Aorta (tissue), 5 donors: ENCODE measurements at regions not wholly inside any gene's neighbourhood (a gene's known extent, or its start where the extent isn't known, plus 50 kb on each side); places are given as distances from the start of the nearest gene placed in this dataset.
A peak's percentile ranks its signal among the peaks of the same experiment; 100 is the strongest.

ENCODE experiments used
- ATAC-seq: fragments of 200-7000 bp; cut with Tn5 transposase; one replicate; pipeline ENCODE4 v1.9.1; 2022; ENCODE audit warnings: moderate library complexity; ENCODE audit not compliant: low FRiP score
- DNase-seq, 2 donors: peaks; one replicate each; pipeline ENCODE4 v3.0.0-alpha.2; 2020
- H3K27ac ChIP-seq, 2 donors: one replicate each; pipeline ENCODE4 v1.5.1; 2013; ENCODE audit warnings: low read length in 2 of 2, mild to moderate bottlenecking in 2 of 2, moderate library complexity in 2 of 2, control low read depth in 1 of 2, inconsistent platforms in 1 of 2, low read depth in 1 of 2
- H3K27me3 ChIP-seq, 2 donors: one replicate each; pipeline ENCODE4 v1.6.1; 2013; ENCODE audit warnings: control low read depth in 1 of 2, low read length in 1 of 2, mild to moderate bottlenecking in 1 of 2, moderate library complexity in 1 of 2; ENCODE audit not compliant: insufficient read depth in 2 of 2, control insufficient read depth in 1 of 2
- H3K36me3 ChIP-seq, 2 donors: one replicate each; pipeline ENCODE4 v1.6.1; 2013; ENCODE audit warnings: control low read depth in 1 of 2, low read length in 1 of 2, mild to moderate bottlenecking in 1 of 2; ENCODE audit not compliant: insufficient read depth in 2 of 2, control insufficient read depth in 1 of 2
- H3K4me1 ChIP-seq, 2 donors: one replicate each; pipeline ENCODE4 v1.6.1; 2013; ENCODE audit warnings: low read length in 2 of 2, control low read depth in 1 of 2, mild to moderate bottlenecking in 1 of 2, moderate library complexity in 1 of 2; ENCODE audit not compliant: insufficient read depth in 2 of 2, control insufficient read depth in 1 of 2
- H3K4me3 ChIP-seq, 2 donors: one replicate each; pipeline ENCODE4 v1.5.1; 2013; ENCODE audit warnings: low read length in 2 of 2, control low read depth in 1 of 2, mild to moderate bottlenecking in 1 of 2
- H3K9me3 ChIP-seq: one replicate; pipeline ENCODE4 v1.6.1; 2013; ENCODE audit warnings: mild to moderate bottlenecking, low read length; ENCODE audit not compliant: control insufficient read depth
- WGBS, 2 donors: extraction: QIAGEN DNeasy Blood & Tissue Kit; methylation state at CpG; one replicate each; pipeline ENCODE4 v1.1.7; 2013; 5-methylcytosine and 5-hydroxymethylcytosine counted together
- intact Hi-C, 2 donors: fragments of 100-400 bp; cut with DNase I; formaldehyde crosslinking; loops; one replicate each; pipeline versions ENCODE4 v1.14.2 to v1.15.0; 2022
- donor health status: healthy with polysubstance abuse.
- donor health status: Bipolar disorder and iron deficiency.
- donor health status: DM: no; HTN: no; CAD: no.
- donor health status: DM: no; HTN: no; CAD: no.
- donor health status: DM: yes; HTN: yes; CAD: no.

DNA sequence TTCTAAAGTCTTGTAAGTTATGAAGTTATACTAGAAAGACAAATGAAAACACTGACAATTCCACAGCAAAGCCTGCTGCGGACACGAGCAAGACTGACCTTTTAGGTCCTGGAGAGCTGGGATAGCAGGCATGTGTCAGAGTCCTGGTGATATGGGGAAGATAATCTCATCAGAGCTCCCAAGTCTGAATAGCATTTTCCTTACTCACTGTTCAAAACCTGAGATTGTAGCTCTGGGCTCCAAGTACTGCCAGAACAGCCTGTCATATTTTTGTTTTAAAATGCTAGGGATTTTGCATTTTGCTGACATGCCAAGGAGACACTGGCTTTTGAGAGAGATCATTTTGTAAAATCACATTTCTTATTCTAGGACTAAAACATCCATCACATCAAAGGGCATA, 90.1 kb downstream of the DRD1 start:
- Histone ChIP-seq H3K4me1 (no peaks in the 10 kb centered on the region), H3K9me3 (no peaks in the 10 kb centered on the region), H3K27ac (no peak overlapping the region), H3K27me3 (no peaks in the 10 kb centered on the region), H3K4me3 (no peak overlapping the region), H3K36me3 (no peaks in the 10 kb centered on the region)
- WGBS, 2 donors: 23 to 30% methylated on average over 2 of the region's 2 CpGs
- intact Hi-C loops: no loop called here
- no peak for DNase-seq
- no peak for ATAC-seq

DNA sequence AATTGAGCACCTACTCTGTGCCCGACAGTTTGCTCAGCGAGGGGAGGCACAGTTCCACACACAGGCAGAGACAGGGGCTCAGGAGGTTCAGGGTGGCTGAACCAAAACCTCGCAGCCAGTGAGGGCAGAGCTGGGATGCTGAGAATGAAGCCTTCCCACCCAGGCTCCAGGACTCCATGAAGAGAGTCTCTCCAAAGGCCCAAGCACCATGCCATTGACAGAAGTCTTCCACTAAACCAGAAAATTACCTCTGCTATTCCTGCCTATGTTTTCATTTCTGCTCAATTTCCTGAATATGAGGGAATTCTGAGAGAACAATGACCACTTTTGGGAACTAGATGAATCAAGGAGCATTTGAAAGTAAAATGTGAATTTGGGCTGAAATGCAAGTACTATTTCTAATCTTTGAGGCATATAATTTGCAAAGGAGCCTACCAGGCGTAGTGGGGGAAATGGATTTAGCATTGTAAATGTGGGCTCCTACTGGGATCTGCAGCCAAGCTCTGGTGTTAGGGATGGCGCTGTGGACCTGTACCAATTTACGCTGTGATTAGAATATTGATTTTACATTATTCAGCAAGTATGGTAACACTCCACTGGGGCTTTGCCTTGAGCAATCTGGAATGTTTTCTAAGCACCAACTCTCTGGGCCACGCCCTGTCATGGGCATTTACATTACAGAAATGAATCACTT, 91.9 kb downstream of the DRD1 start:
- H3K27ac ChIP-seq: no peak overlapping the region
- no peak for ATAC-seq

DNA sequence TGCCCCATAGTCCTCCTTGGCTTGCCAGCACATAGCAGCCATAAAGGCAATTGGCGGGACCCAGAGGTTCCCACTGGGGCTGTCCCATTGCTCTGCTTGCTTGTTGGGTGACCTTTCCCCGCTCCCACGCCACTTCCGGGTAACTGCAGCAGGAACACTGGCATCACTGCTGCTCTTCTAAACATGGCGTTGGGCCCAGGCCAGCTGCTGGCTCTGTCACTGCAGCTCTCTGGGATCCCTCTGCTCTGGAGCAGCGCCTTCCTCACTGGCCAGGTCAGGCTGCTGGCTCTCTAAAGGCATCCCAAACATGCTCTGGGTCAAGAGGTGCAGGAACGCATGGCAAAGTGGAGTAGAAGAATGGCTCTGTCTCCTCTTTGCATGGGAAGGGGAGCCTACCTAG, 92.9 kb downstream of the DRD1 start:
- no peak for ATAC-seq
- H3K36me3 ChIP-seq: no peaks in the 10 kb centered on the region
- DNase-seq: no peak
- no peaks in the 10 kb centered on the region for H3K27me3 ChIP-seq
- no peak overlapping the region for H3K27ac ChIP-seq
- WGBS, 2 donors: 33 to 39% methylated on average over 6 to 7 of the region's 7 CpGs
- no peak overlapping the region for H3K4me3 ChIP-seq
- intact Hi-C loops: no loop called here
- no peaks in the 10 kb centered on the region for H3K9me3 ChIP-seq
- no peaks in the 10 kb centered on the region for H3K4me1 ChIP-seq

More for the DNA sequence above, 91.9 kb downstream of the DRD1 start:
- WGBS, 2 donors: 93 to 97% methylated on average over 7 of the region's 7 CpGs
- intact Hi-C loops: no loop called here
- no peak for DNase-seq
- Histone ChIP-seq H3K9me3 (no peaks in the 10 kb centered on the region), H3K27me3 (no peaks in the 10 kb centered on the region), H3K36me3 (no peaks in the 10 kb centered on the region), H3K4me3 (no peak overlapping the region), H3K4me1 (no peaks in the 10 kb centered on the region)

DNA sequence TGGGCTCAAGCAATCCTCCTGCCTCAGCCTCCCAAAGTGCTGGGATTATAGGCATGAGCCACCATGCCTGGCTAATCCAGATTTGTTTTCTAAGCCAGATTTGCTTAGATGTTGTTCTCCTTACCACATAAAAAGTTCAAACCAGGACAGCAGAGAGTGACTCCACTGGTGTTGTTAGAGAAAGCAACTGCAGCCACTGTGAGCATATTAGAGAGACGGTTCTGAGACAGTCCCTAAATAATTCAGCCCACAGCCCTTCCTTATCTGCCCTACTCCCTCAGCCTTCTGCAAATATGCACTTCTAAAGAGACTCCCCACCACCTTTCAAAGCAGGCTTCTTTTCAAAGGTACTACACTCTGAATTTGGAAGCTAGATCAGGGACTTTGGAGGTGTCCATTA, 96.1 kb downstream of the DRD1 start:
- H3K27ac ChIP-seq: no peak overlapping the region
- no peak for DNase-seq
- H3K9me3 ChIP-seq: no peaks in the 10 kb centered on the region
- intact Hi-C loops: loop anchor here in 1 of 2 donors (10.0 kb wide), 1 partner anchor 283 kb away; no protein-coding TSS in a partner anchor
- peaks cover 0 to 4% of the 10 kb centered on the region in 2 donors for H3K4me1 ChIP-seq
- H3K36me3 ChIP-seq: no peaks in the 10 kb centered on the region
- 12 to 13% methylated on average over 1 of the region's 1 CpG for WGBS, 2 donors
- ATAC-seq: no peak
- H3K27me3 ChIP-seq: no peaks in the 10 kb centered on the region
- no peak overlapping the region for H3K4me3 ChIP-seq

DNA sequence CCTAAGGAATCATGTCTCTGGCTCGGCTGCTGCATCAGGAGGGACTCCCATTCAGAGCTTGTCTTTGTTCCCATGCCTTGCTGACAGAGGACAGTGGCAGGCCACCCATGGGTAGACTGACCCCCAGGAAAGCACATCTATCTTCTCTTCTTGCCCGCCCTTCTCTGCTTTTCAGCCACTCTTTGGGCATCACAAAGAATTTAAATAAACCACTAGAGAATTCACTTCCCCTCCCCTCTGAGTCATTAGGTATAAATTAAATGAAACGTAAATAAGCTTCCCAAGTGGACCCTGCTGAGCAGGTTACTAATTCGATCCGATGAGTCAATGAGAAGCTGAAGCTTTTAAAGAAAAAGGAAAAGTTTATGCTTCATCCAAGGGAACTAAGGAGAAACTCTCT, 97.0 kb downstream of the DRD1 start:
- Histone ChIP-seq H3K4me3 (no peak overlapping the region), H3K4me1 (peaks cover 0 to 4% of the 10 kb centered on the region in 2 donors), H3K9me3 (no peaks in the 10 kb centered on the region), H3K36me3 (no peaks in the 10 kb centered on the region), H3K27ac (no peak overlapping the region), H3K27me3 (no peaks in the 10 kb centered on the region)
- DNase-seq (no peak), ATAC-seq (no peak)
- intact Hi-C loops: loop anchor here in 1 of 2 donors (10.0 kb wide), 1 partner anchor 282 kb away; no protein-coding TSS in a partner anchor
- 27 to 28% methylated on average over 5 of the region's 5 CpGs for WGBS, 2 donors

DNA sequence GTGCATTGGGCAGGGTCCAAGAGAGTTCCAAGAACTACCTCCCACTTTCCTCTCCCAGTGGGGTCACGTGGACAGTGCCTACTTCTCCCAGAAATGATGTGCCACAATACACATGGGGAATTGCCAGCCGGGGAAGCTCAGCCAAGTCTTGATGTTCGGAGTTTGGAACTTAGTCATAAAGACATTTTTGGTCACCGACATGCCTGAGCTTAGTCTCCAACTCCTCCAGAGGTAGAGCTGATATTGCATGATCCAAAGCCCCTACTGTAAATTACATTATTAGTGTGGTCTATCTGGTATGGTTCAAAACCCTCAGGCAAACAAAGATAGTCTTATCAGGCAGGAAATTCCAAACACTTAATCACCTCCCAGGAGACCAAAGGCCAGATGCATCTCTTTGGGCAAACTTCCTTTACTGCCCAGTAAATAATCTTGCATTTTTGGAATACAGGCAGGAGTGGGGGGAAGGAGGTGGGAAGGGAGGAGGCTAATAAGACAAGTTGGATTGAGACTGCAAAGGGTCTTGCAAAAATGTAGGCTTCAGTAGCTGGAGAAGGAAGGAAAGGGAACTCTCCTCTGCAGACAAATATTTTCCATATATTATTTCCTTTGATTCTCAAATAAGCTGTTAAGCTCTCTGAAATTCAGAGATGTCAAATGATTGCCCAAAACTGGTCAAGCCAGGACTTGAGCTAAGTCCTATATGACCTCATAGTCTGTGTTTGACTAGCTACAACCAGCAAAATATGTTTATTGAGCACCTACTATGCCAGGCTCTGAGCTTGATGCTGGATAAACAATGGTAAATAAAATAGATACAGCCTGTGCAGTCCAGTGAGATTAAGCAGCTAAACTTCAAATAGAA, 99.4 kb downstream of the DRD1 start:
- Histone ChIP-seq H3K9me3 (no peaks in the 10 kb centered on the region), H3K27me3 (no peaks in the 10 kb centered on the region), H3K27ac (no peak overlapping the region), H3K36me3 (no peaks in the 10 kb centered on the region), H3K4me3 (no peak overlapping the region), H3K4me1 (peaks cover 0 to 4% of the 10 kb centered on the region in 2 donors)
- intact Hi-C loops: loop anchor here in 1 of 2 donors (10.0 kb wide), 1 partner anchor 280 kb away; no protein-coding TSS in a partner anchor
- WGBS, 2 donors: 3% methylated on average over 4 of the region's 4 CpGs
- DNase-seq: peak in 1 of 2 donors; percentile 72
- no peak for ATAC-seq

DNA sequence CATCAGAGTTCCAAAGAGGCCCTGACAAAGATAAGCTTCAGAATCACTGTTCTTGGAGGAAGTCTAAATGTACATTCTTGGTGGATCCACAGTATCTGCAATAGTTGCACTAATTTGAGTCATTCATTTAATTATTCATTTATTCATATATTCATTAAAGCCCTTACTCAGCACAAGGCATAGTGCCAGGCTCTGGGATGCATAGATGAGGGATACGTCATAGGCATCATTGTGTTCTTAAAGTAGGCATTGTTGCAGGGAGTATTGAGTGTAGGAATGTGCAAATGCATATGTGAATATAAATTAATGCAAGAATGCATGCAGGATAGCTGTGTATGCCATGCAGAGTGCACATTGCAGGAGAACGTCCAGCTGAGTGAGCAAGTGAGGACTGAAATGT, 100.7 kb downstream of the DRD1 start:
- WGBS, 2 donors: 92 to 95% methylated on average over 2 of the region's 2 CpGs
- intact Hi-C loops: loop anchor here in 1 of 2 donors (10.0 kb wide), 1 partner anchor 279 kb away; no protein-coding TSS in a partner anchor
- no peak overlapping the region for H3K4me3 ChIP-seq
- H3K36me3 ChIP-seq: no peaks in the 10 kb centered on the region
- no peaks in the 10 kb centered on the region for H3K9me3 ChIP-seq
- ATAC-seq: no peak
- H3K27me3 ChIP-seq: no peaks in the 10 kb centered on the region
- peaks cover 0 to 4% of the 10 kb centered on the region in 2 donors for H3K4me1 ChIP-seq
- DNase-seq: no peak
- H3K27ac ChIP-seq: no peak overlapping the region

DNA sequence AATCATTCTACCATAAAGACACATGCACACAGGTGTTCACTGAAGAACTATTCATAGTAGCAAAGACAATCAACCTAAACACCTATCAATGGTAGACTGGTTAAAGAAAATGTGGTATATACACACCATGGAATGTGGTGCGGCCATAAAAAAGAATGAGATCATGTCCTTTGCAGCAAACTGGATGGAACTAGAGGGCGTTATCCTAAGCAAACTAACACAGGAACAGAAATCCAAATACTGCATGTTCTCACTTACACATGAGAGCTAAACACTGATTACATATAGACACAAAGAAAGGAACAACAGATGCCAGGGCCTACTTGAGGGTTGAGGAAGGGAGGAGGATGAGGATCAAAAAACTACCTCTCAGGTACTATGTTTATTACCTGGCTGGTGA, 103.8 kb downstream of the DRD1 start:
- H3K4me1 ChIP-seq: peaks cover 0 to 4% of the 10 kb centered on the region in 2 donors
- intact Hi-C loops: loop anchor here in 1 of 2 donors (10.0 kb wide), 1 partner anchor 275 kb away; no protein-coding TSS in a partner anchor
- DNase-seq (no peak), ATAC-seq (no peak)
- no peaks in the 10 kb centered on the region for H3K36me3 ChIP-seq
- WGBS, 2 donors: 89 to 90% methylated on average over 2 of the region's 2 CpGs
- H3K27me3 ChIP-seq: no peaks in the 10 kb centered on the region
- H3K4me3 ChIP-seq: no peak overlapping the region
- H3K27ac ChIP-seq: no peak overlapping the region
- H3K9me3 ChIP-seq: no peaks in the 10 kb centered on the region
